ENCODE measurements at regions not wholly inside any gene's neighbourhood (a gene's known extent, or its start where the extent isn't known, plus 50 kb on each side); places are given as distances from the start of the nearest gene placed in this dataset.

DNA sequence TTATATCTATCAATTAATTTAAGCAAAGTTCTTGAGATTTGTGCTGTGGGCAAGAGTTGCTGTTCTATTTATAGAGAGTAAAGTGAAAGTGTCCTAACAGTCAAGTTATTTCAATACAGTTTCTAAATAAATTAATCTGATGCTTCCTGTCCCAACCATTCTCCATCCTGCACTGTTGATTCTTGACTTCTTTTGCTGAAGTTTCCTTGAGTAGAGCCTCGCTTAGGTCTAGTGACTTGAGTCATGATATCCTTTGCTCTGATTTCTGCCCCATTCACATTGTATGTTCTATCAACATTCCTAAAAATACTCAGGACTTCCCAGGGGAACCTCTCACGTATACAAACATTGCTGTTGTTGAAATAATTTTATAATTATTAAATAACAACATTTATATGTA is 498.4 kb upstream of the ALCAM start:
- TF ChIP-seq, protein P1, sequence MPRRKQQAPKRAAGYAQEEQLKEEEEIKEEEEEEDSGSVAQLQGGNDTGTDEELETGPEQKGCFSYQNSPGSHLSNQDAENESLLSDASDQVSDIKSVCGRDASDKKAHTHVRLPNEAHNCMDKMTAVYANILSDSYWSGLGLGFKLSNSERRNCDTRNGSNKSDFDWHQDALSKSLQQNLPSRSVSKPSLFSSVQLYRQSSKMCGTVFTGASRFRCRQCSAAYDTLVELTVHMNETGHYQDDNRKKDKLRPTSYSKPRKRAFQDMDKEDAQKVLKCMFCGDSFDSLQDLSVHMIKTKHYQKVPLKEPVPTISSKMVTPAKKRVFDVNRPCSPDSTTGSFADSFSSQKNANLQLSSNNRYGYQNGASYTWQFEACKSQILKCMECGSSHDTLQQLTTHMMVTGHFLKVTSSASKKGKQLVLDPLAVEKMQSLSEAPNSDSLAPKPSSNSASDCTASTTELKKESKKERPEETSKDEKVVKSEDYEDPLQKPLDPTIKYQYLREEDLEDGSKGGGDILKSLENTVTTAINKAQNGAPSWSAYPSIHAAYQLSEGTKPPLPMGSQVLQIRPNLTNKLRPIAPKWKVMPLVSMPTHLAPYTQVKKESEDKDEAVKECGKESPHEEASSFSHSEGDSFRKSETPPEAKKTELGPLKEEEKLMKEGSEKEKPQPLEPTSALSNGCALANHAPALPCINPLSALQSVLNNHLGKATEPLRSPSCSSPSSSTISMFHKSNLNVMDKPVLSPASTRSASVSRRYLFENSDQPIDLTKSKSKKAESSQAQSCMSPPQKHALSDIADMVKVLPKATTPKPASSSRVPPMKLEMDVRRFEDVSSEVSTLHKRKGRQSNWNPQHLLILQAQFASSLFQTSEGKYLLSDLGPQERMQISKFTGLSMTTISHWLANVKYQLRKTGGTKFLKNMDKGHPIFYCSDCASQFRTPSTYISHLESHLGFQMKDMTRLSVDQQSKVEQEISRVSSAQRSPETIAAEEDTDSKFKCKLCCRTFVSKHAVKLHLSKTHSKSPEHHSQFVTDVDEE (CRISPR knock-in tag; IDR thresholded peaks at IDR 0.05) = no peak
- no peak for TF ChIP-seq ZNF8 (CRISPR knock-in tag; IDR thresholded peaks at IDR 0.05)
- ATAC-seq = no peak

DNA sequence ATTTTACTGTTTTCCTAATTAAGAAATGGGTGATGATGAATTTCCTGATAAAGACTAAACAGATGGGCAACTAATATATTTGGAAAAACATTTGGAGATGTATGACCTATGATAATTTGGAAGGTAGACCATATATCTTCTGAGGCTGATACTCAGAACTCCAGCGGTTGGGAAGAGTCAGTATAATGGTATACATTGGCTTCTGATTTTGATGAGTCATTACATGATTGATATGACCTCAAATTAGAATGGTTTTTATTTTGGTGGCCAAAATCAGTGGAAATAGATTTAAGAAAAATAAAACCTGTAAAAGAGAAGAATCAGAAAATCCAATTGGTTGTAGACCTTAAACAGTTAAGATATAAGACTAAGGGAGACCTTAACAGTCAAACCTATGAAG is 496.4 kb upstream of the ALCAM start:
- TF ChIP-seq ZC3H10 (CRISPR knock-in tag; IDR thresholded peaks at IDR 0.05) = no peak
- no peak for TF ChIP-seq ARNTL (CRISPR knock-in tag; IDR thresholded peaks at IDR 0.05; ENCODE audit: borderline replicate concordance, low read depth)
- TF ChIP-seq ZFP30 (CRISPR knock-in tag; IDR thresholded peaks at IDR 0.05) = no peak
- TF ChIP-seq RARB (CRISPR knock-in tag; IDR thresholded peaks at IDR 0.05) = no peak
- no peak for TF ChIP-seq ZNF565 (CRISPR knock-in tag; conservative IDR thresholded peaks at IDR 0.05; ENCODE audit: low read depth)
- no peak for TF ChIP-seq BACH2 (CRISPR knock-in tag; IDR thresholded peaks at IDR 0.05; ENCODE audit: borderline replicate concordance)
- no peak for TF ChIP-seq OSR1 (CRISPR knock-in tag; IDR thresholded peaks at IDR 0.05)
- TF ChIP-seq TOX (CRISPR knock-in tag; IDR thresholded peaks at IDR 0.05; ENCODE audit: borderline replicate concordance) = no peak
- no peak for TF ChIP-seq ESRRG (CRISPR knock-in tag; IDR thresholded peaks at IDR 0.05)
- TF ChIP-seq, protein P2, sequence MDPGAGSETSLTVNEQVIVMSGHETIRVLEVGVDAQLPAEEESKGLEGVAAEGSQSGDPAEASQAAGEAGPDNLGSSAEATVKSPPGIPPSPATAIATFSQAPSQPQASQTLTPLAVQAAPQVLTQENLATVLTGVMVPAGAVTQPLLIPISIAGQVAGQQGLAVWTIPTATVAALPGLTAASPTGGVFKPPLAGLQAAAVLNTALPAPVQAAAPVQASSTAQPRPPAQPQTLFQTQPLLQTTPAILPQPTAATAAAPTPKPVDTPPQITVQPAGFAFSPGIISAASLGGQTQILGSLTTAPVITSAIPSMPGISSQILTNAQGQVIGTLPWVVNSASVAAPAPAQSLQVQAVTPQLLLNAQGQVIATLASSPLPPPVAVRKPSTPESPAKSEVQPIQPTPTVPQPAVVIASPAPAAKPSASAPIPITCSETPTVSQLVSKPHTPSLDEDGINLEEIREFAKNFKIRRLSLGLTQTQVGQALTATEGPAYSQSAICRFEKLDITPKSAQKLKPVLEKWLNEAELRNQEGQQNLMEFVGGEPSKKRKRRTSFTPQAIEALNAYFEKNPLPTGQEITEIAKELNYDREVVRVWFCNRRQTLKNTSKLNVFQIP (CRISPR knock-in tag; IDR thresholded peaks at IDR 0.05; ENCODE audit: borderline replicate concordance, low read depth) = no peak
- TF ChIP-seq, protein P1 (CRISPR knock-in tag; IDR thresholded peaks at IDR 0.05) = no peak
- TF ChIP-seq, protein P3, sequence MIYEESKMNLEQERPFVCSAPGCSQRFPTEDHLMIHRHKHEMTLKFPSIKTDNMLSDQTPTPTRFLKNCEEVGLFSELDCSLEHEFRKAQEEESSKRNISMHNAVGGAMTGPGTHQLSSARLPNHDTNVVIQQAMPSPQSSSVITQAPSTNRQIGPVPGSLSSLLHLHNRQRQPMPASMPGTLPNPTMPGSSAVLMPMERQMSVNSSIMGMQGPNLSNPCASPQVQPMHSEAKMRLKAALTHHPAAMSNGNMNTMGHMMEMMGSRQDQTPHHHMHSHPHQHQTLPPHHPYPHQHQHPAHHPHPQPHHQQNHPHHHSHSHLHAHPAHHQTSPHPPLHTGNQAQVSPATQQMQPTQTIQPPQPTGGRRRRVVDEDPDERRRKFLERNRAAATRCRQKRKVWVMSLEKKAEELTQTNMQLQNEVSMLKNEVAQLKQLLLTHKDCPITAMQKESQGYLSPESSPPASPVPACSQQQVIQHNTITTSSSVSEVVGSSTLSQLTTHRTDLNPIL (CRISPR knock-in tag; IDR thresholded peaks at IDR 0.05; ENCODE audit: low read depth) = no peak
- no peak for TF ChIP-seq ZNF70 (CRISPR knock-in tag; IDR thresholded peaks at IDR 0.05)
- no peak for TF ChIP-seq PPARA (CRISPR knock-in tag; IDR thresholded peaks at IDR 0.05; ENCODE audit: borderline replicate concordance)
- no peak for TF ChIP-seq CSDC2 (CRISPR knock-in tag; IDR thresholded peaks at IDR 0.05)
- no peak for TF ChIP-seq GLIS3 (CRISPR knock-in tag; IDR thresholded peaks at IDR 0.05)
- TF ChIP-seq ISL1 (CRISPR knock-in tag; IDR thresholded peaks at IDR 0.05) = no peak
- TF ChIP-seq, protein P4, sequence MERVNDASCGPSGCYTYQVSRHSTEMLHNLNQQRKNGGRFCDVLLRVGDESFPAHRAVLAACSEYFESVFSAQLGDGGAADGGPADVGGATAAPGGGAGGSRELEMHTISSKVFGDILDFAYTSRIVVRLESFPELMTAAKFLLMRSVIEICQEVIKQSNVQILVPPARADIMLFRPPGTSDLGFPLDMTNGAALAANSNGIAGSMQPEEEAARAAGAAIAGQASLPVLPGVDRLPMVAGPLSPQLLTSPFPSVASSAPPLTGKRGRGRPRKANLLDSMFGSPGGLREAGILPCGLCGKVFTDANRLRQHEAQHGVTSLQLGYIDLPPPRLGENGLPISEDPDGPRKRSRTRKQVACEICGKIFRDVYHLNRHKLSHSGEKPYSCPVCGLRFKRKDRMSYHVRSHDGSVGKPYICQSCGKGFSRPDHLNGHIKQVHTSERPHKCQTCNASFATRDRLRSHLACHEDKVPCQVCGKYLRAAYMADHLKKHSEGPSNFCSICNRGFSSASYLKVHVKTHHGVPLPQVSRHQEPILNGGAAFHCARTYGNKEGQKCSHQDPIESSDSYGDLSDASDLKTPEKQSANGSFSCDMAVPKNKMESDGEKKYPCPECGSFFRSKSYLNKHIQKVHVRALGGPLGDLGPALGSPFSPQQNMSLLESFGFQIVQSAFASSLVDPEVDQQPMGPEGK (CRISPR knock-in tag; IDR thresholded peaks at IDR 0.05; ENCODE audit: borderline replicate concordance) = no peak
- no peak for TF ChIP-seq TCF4 (CRISPR knock-in tag; IDR thresholded peaks at IDR 0.05; ENCODE audit: borderline replicate concordance)
- TF ChIP-seq, protein P5, sequence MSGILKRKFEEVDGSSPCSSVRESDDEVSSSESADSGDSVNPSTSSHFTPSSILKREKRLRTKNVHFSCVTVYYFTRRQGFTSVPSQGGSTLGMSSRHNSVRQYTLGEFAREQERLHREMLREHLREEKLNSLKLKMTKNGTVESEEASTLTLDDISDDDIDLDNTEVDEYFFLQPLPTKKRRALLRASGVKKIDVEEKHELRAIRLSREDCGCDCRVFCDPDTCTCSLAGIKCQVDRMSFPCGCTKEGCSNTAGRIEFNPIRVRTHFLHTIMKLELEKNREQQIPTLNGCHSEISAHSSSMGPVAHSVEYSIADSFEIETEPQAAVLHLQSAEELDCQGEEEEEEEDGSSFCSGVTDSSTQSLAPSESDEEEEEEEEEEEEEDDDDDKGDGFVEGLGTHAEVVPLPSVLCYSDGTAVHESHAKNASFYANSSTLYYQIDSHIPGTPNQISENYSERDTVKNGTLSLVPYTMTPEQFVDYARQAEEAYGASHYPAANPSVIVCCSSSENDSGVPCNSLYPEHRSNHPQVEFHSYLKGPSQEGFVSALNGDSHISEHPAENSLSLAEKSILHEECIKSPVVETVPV (CRISPR knock-in tag; IDR thresholded peaks at IDR 0.05) = no peak
- ATAC-seq = no peak
